Erythroblast (primary cell): ENCODE measurements at regions not wholly inside any gene's neighbourhood (a gene's known extent, or its start where the extent isn't known, plus 50 kb on each side); places are given as distances from the start of the nearest gene placed in this dataset.

Source experiments
- GATA1 ChIP-seq: IDR thresholded peaks from 2 replicates; pipeline ENCODE4 v1.6.1; 2011; ENCODE audit warnings: low read depth, mild to moderate bottlenecking, control low read depth, low read length, moderate library complexity
- POLR2A ChIP-seq: IDR thresholded peaks from 2 replicates; pipeline ENCODE4 v1.6.1; 2011; ENCODE audit warnings: mild to moderate bottlenecking, low read length

DNA sequence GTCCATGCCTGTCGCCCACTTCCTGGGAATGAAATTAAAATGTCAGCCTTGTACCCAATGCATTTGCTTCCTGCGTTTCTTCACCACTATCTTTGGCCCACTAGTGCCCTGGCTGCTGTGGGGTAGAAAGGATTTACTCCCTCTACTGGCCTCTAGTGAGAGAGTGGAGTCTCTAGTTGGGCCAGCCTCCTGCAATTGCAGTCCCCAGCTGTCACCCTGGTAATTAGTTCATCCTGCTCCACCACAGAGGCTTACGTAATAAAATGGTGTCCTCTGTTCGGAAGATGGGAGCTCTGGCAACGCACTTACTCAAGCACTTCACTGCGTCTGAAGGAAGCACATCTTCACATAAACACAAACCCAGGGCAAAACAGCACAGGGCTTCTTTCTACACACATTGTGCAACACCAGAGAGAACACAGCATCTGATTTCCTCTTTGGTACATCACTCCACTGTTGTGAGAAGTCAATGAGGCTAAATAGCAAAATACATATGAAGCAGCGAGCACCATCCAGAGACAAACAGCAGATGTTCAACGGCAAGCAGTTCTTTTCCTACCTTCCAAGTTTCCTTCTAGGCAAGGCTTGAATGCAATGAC is 274.6 kb downstream of the LRATD1 start:
- TF ChIP-seq POLR2A, result no peak
- no peak for TF ChIP-seq GATA1
